PC-3 (cell line): ENCODE measurements at regions not wholly inside any gene's neighbourhood (a gene's known extent, or its start where the extent isn't known, plus 50 kb on each side); places are given as distances from the start of the nearest gene placed in this dataset.

Source experiments
- ATAC-seq: fragments of 200-7000 bp; cut with Tn5 transposase; 2 replicates; pipeline ENCODE4 v1.9.1; 2020; ENCODE audit warnings: mild to moderate bottlenecking, moderate library complexity
- BruUV-seq: library from RNA; stranded (reverse); fragments of 400-500 nt; replicated peaks from 2 replicates; lab custom pipeline; 2021; lab: Mats Ljungman, UMichigan
- CTCF ChIA-PET: fragments of 300-600 bp; sonication (Branson Sonifier 250); formaldehyde crosslinking; loops from one replicate; lab custom pipeline; 2022; ENCODE audit warnings: antibody characterized with exemption; lab: Charles Lee
- POLR2A ChIA-PET: fragments of 300-600 bp; sonication (Branson Sonifier 250); formaldehyde crosslinking; loops from one replicate; lab custom pipeline; 2022; ENCODE audit warnings: antibody characterized with exemption; ENCODE audit not compliant: unreplicated experiment; lab: Charles Lee
- DNase-seq: peaks from one replicate; pipeline ENCODE4 v3.0.0-alpha.2; 2015
- H2AFZ ChIP-seq: fragments of 300-600 bp; sonication (generic); 2 replicates; pipeline ENCODE4 v1.6.0; 2016; ENCODE audit warnings: antibody characterized with exemption, low read length
- H3F3A ChIP-seq: fragments of 300-600 bp; sonication (generic); one replicate; pipeline ENCODE4 v1.6.0; 2017; ENCODE audit warnings: antibody characterized with exemption, low read length, control low read depth, mild to moderate bottlenecking; ENCODE audit not compliant: unreplicated experiment
- H3K27ac ChIP-seq: fragments of 300-600 bp; sonication (generic); 2 replicates; pipeline ENCODE4 v1.5.1; 2016; ENCODE audit warnings: mild to moderate bottlenecking, low read length
- H3K27me3 ChIP-seq: fragments of 300-600 bp; sonication (generic); 2 replicates; pipeline ENCODE4 v1.6.1; 2016; ENCODE audit warnings: low read length, mixed read lengths
- H3K36me3 ChIP-seq: fragments of 300-600 bp; sonication (generic); 2 replicates; pipeline ENCODE4 v1.6.1; 2016; ENCODE audit warnings: low read depth, mixed run types, low read length, mixed read lengths
- H3K4me1 ChIP-seq: fragments of 300-600 bp; sonication (generic); 2 replicates; pipeline ENCODE4 v1.5.1; 2016; ENCODE audit warnings: low read length; ENCODE audit not compliant: insufficient read depth
- H3K4me2 ChIP-seq: fragments of 300-600 bp; sonication (generic); 2 replicates; pipeline ENCODE4 v1.6.0; 2016; ENCODE audit warnings: low read length
- H3K4me3 ChIP-seq: fragments of 300-600 bp; sonication (generic); 2 replicates; pipeline ENCODE4 v1.5.1; 2016; ENCODE audit warnings: mild to moderate bottlenecking, low read length, mixed read lengths
- H3K79me2 ChIP-seq: fragments of 300-600 bp; sonication (generic); 2 replicates; pipeline ENCODE4 v1.6.1; 2017; ENCODE audit warnings: low read length, mixed read lengths
- H3K9ac ChIP-seq: fragments of 300-600 bp; sonication (generic); 2 replicates; pipeline ENCODE4 v1.6.0; 2016; ENCODE audit warnings: mild to moderate bottlenecking, low read length
- H3K9me2 ChIP-seq: fragments of 300-600 bp; sonication (generic); replicated peaks from 2 replicates; pipeline ENCODE4 v1.6.1; 2016; ENCODE audit warnings: mixed run types, low read length, mixed read lengths
- H3K9me3 ChIP-seq: fragments of 300-600 bp; sonication (generic); 2 replicates; pipeline ENCODE4 v1.6.1; 2016; ENCODE audit warnings: low read length, mixed read lengths
- H4K20me1 ChIP-seq: fragments of 300-600 bp; sonication (generic); 2 replicates; pipeline ENCODE4 v1.6.1; 2016; ENCODE audit warnings: low read length, mixed read lengths
- EZH2 ChIP-seq: fragments of 300-600 bp; sonication (generic); IDR thresholded peaks from one replicate; pipeline ENCODE4 v1.6.1; 2017; ENCODE audit warnings: antibody characterized with exemption, mild to moderate bottlenecking, low read length; ENCODE audit not compliant: unreplicated experiment
- EZH2phosphoT487 ChIP-seq: fragments of 300-600 bp; sonication (generic); IDR thresholded peaks from 2 replicates; pipeline ENCODE4 v1.6.1; 2018; ENCODE audit warnings: mild to moderate bottlenecking, antibody characterized with exemption, low read length, borderline replicate concordance
- intact Hi-C: fragments of 100-400 bp; cut with micrococcal nuclease; formaldehyde crosslinking; loops from 2 replicates; pipeline ENCODE4 v1.9.0; 2023
- TF ChIP-seq, protein P1 (sequence below): fragments of 300-600 bp; sonication (generic); conservative IDR thresholded peaks from 2 replicates; pipeline ENCODE4 v1.5.1; 2017; ENCODE audit warnings: antibody characterized with exemption, low read depth, mild to moderate bottlenecking, low read length

DNA sequence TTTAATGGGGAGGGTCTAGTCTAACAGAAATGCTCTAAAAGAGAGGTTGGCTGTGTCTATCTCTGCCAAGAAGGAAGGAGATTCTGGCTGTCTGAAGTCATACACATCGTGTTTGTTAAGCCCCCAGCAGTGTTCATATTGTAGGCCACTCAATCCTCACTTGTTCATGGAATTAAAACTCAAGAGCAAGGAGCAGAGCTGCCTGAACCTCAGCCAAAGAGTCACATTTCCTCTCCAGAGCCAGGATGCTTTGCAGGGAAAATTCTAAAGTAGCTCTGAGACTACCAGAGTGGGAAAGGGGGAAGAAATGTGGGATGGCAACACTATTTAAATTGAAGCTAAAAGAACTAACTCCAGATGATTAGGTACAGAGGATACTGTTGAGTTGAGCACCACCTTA is 190.7 kb upstream of the CXCR4 start:
- Histone ChIP-seq H3K9ac (no peak overlapping the region), H4K20me1 (no peaks in the 10 kb centered on the region), H3K79me2 (no peaks in the 10 kb centered on the region), H3K9me2 (no peaks in the 10 kb centered on the region), H3K27ac (no peak overlapping the region), H3K4me3 (no peak overlapping the region), H3K36me3 (no peaks in the 10 kb centered on the region), H3K4me2 (no peak overlapping the region), H3F3A (no peaks in the 10 kb centered on the region), H3K4me1 (no peaks in the 10 kb centered on the region), H2AFZ (no peak overlapping the region), H3K27me3 (peaks cover 58% of the 10 kb centered on the region), H3K9me3 (no peaks in the 10 kb centered on the region)
- intact Hi-C loops = no loop called here
- DNase-seq = no peak
- BruUV-seq = no TSS peak
- TF ChIP-seq EZH2phosphoT487 (no peak), EZH2 (no peak)
- TF ChIP-seq, protein P1, sequence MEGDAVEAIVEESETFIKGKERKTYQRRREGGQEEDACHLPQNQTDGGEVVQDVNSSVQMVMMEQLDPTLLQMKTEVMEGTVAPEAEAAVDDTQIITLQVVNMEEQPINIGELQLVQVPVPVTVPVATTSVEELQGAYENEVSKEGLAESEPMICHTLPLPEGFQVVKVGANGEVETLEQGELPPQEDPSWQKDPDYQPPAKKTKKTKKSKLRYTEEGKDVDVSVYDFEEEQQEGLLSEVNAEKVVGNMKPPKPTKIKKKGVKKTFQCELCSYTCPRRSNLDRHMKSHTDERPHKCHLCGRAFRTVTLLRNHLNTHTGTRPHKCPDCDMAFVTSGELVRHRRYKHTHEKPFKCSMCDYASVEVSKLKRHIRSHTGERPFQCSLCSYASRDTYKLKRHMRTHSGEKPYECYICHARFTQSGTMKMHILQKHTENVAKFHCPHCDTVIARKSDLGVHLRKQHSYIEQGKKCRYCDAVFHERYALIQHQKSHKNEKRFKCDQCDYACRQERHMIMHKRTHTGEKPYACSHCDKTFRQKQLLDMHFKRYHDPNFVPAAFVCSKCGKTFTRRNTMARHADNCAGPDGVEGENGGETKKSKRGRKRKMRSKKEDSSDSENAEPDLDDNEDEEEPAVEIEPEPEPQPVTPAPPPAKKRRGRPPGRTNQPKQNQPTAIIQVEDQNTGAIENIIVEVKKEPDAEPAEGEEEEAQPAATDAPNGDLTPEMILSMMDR = no peak
- ChIA-PET CTCF (no interaction called here), POLR2A (no interaction called here)
- no peak for ATAC-seq

DNA sequence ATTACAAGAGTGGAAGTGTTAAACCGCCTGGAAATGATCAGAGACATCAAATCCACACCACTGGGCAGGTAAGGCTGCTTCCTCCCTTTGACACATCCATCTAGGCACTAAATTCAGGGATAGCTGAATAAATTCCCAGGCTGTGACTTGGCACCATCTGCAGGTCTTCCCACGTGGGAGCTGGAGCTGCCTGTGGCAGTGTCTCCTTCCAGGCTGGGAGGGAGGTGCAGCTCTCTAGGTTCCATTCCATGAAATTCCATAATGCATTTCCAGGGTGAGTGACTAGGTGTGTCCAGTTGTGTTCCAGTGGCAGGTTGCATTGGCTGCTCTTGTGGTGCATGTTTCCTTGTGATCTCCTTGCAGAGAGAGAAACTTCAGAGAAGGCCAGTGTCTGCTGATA is 188.9 kb upstream of the CXCR4 start:
- Histone ChIP-seq H3F3A (no peaks in the 10 kb centered on the region), H2AFZ (no peak overlapping the region), H3K27me3 (peaks cover 71% of the 10 kb centered on the region), H3K27ac (no peak overlapping the region), H3K4me2 (no peak overlapping the region), H3K9ac (no peak overlapping the region), H4K20me1 (no peaks in the 10 kb centered on the region), H3K4me3 (no peak overlapping the region), H3K79me2 (no peaks in the 10 kb centered on the region), H3K9me2 (no peaks in the 10 kb centered on the region), H3K36me3 (no peaks in the 10 kb centered on the region), H3K9me3 (no peaks in the 10 kb centered on the region), H3K4me1 (no peaks in the 10 kb centered on the region)
- ChIA-PET CTCF (no interaction called here), POLR2A (no interaction called here)
- BruUV-seq = no TSS peak
- intact Hi-C loops = no loop called here
- DNase-seq (no peak), ATAC-seq (no peak)
- TF ChIP-seq, protein P1 = no peak
- TF ChIP-seq EZH2phosphoT487 (no peak), EZH2 (no peak)

- Histone ChIP-seq H3K9me3 (no peaks in the 10 kb centered on the region), H3K79me2 (no peaks in the 10 kb centered on the region), H3K27me3 (peaks cover 70% of the 10 kb centered on the region), H3K9me2 (no peaks in the 10 kb centered on the region), H3K4me2 (no peak overlapping the region), H3K36me3 (no peaks in the 10 kb centered on the region), H2AFZ (no peak overlapping the region), H3K9ac (no peak overlapping the region), H3F3A (no peaks in the 10 kb centered on the region), H3K4me3 (no peak overlapping the region), H3K27ac (no peak overlapping the region), H3K4me1 (no peaks in the 10 kb centered on the region), H4K20me1 (no peaks in the 10 kb centered on the region)
- ChIA-PET POLR2A (no interaction called here), CTCF (no interaction called here)
- intact Hi-C loops = no loop called here
- DNase-seq = no peak
- no peak for ATAC-seq
- no TSS peak for BruUV-seq
- TF ChIP-seq EZH2 (no peak), EZH2phosphoT487 (no peak)
- TF ChIP-seq, protein P1 = no peak
Observed at GRCh38 chr2:136305517-136306192, 187.7 kb upstream of the CXCR4 start.
